ENCODE measurements at regions not wholly inside any gene's neighbourhood (a gene's known extent, or its start where the extent isn't known, plus 50 kb on each side); places are given as distances from the start of the nearest gene placed in this dataset.
"Not testable (repeated sequence)": the region's sequence is repeated elsewhere in the genome, so short reads cannot be mapped to it uniquely, and the experiment has no call there.

- DNase-seq (ENCODE audit: low spot score), result no peak
Measured at GRCh38 chr12:113573148-113573547, 101.5 kb upstream of the LHX5 start.

- no peak for DNase-seq (ENCODE audit: low spot score)
Measured at GRCh38 chr12:113571713-113572112, 100.0 kb upstream of the LHX5 start.

GRCh38 chr12:113569806-113570205 is 98.1 kb upstream of the LHX5 start:
- no peak for DNase-seq (ENCODE audit: low spot score)

- DNase-seq (ENCODE audit: low spot score), result no peak
Measured at GRCh38 chr12:113568021-113568420, 96.3 kb upstream of the LHX5 start.

- DNase-seq (ENCODE audit: low spot score), result no peak
Measured at GRCh38 chr12:113565368-113565767, 93.7 kb upstream of the LHX5 start.

GRCh38 chr12:113561068-113561780 is 89.6 kb upstream of the LHX5 start:
- no peak for DNase-seq (ENCODE audit: low spot score)

- no peak for DNase-seq (ENCODE audit: low spot score)
Measured at GRCh38 chr12:113559466-113559865, 87.8 kb upstream of the LHX5 start.

GRCh38 chr12:113555226-113555625 is 83.6 kb upstream of the LHX5 start:
- DNase-seq (ENCODE audit: low spot score), result no peak

- no peak for DNase-seq (ENCODE audit: low spot score)
Measured at GRCh38 chr12:113552760-113553159, 81.1 kb upstream of the LHX5 start.

- no peak for DNase-seq (ENCODE audit: low spot score)
Measured at GRCh38 chr12:113551563-113551962, 79.9 kb upstream of the LHX5 start.

- DNase-seq (ENCODE audit: low spot score), result no peak
Measured at GRCh38 chr12:113548467-113548866, 76.8 kb upstream of the LHX5 start.

GRCh38 chr12:113546916-113547863 is 75.5 kb upstream of the LHX5 start:
- no peak for DNase-seq (ENCODE audit: low spot score)

- no peak for DNase-seq (ENCODE audit: low spot score)
Measured at GRCh38 chr12:113537751-113538087, 66.0 kb upstream of the LHX5 start.

GRCh38 chr12:113537046-113537750 is 65.5 kb upstream of the LHX5 start:
- no peak for DNase-seq (ENCODE audit: low spot score)

- DNase-seq (ENCODE audit: low spot score), result no peak
Measured at GRCh38 chr12:113535100-113535499, 63.4 kb upstream of the LHX5 start.

- no peak for DNase-seq (ENCODE audit: low spot score)
Measured at GRCh38 chr12:113534555-113534954, 62.9 kb upstream of the LHX5 start.

GRCh38 chr12:113533842-113534375 is 62.2 kb upstream of the LHX5 start:
- no peak for DNase-seq (ENCODE audit: low spot score)

GRCh38 chr12:113532292-113532691 is 60.6 kb upstream of the LHX5 start:
- DNase-seq (ENCODE audit: low spot score), result no peak

- not testable (repeated sequence) for DNase-seq (ENCODE audit: low spot score)
Measured at GRCh38 chr12:113531073-113531472, 59.4 kb upstream of the LHX5 start.

GRCh38 chr12:113528606-113529293 is 57.1 kb upstream of the LHX5 start:
- DNase-seq (ENCODE audit: low spot score), result no peak

- no peak for DNase-seq (ENCODE audit: low spot score)
Measured at GRCh38 chr12:113525066-113525465, 53.4 kb upstream of the LHX5 start.
